RCC 7860 (cell line): ENCODE measurements at regions not wholly inside any gene's neighbourhood (a gene's known extent, or its start where the extent isn't known, plus 50 kb on each side); places are given as distances from the start of the nearest gene placed in this dataset.

Experiments used
- DNase-seq: peaks from one replicate; pipeline ENCODE4 v3.0.0-alpha.2; 2015; ENCODE audit warnings: low spot score
- FAIRE-seq: peaks from 2 replicates; lab custom pipeline; 2012; peaks lifted over from hg19 to GRCh38; lab: Jason Lieb, UNC

- no peak for DNase-seq
- FAIRE-seq = no peak
Observed at GRCh38 chr1:87760654-87761053, 432.0 kb downstream of the LMO4 start.

GRCh38 chr1:87763483-87763882 lies 434.8 kb downstream of the LMO4 start:
- DNase-seq (no peak), FAIRE-seq (no peak)

GRCh38 chr1:87765057-87765680 lies 436.5 kb downstream of the LMO4 start:
- DNase-seq = no peak
- no peak for FAIRE-seq

- FAIRE-seq (no peak), DNase-seq (no peak)
Observed at GRCh38 chr1:87765681-87766070, 437.0 kb downstream of the LMO4 start.

GRCh38 chr1:87766737-87767136 lies 438.1 kb downstream of the LMO4 start:
- DNase-seq (no peak), FAIRE-seq (no peak)

GRCh38 chr1:87778896-87779295 lies 450.2 kb downstream of the LMO4 start:
- FAIRE-seq (no peak), DNase-seq (no peak)

- DNase-seq (no peak), FAIRE-seq (no peak)
Observed at GRCh38 chr1:87781554-87781953, 452.9 kb downstream of the LMO4 start.

- FAIRE-seq = no peak
Observed at GRCh38 chr1:87783315-87783714, 454.6 kb downstream of the LMO4 start.

GRCh38 chr1:87785386-87785785 lies 456.7 kb downstream of the LMO4 start:
- no peak for DNase-seq
- FAIRE-seq = no peak

More at GRCh38 chr1:87783315-87783714, 454.6 kb downstream of the LMO4 start:
- DNase-seq = no peak

- FAIRE-seq = no peak
- DNase-seq = no peak
Observed at GRCh38 chr1:87786229-87786628, 457.5 kb downstream of the LMO4 start.

GRCh38 chr1:87786861-87787545 lies 458.3 kb downstream of the LMO4 start:
- DNase-seq (no peak), FAIRE-seq (no peak)

- DNase-seq = peak; percentile 18
- FAIRE-seq = no peak
Observed at GRCh38 chr1:87787551-87787950, 458.9 kb downstream of the LMO4 start.

GRCh38 chr1:87790756-87791155 lies 462.1 kb downstream of the LMO4 start:
- DNase-seq (no peak), FAIRE-seq (no peak)

GRCh38 chr1:87791931-87792740 lies 463.5 kb downstream of the LMO4 start:
- DNase-seq (no peak), FAIRE-seq (no peak)

GRCh38 chr1:87794788-87795614 lies 466.3 kb downstream of the LMO4 start:
- peak; percentile 98 for FAIRE-seq
- DNase-seq = peak; percentile 94

GRCh38 chr1:87795615-87796337 lies 467.1 kb downstream of the LMO4 start:
- no peak for FAIRE-seq
- peak; percentile 89 for DNase-seq

- DNase-seq = no peak
- FAIRE-seq = no peak
Observed at GRCh38 chr1:87796471-87796901, 467.8 kb downstream of the LMO4 start.

- DNase-seq = no peak
- no peak for FAIRE-seq
Observed at GRCh38 chr1:87799451-87799850, 470.8 kb downstream of the LMO4 start.

GRCh38 chr1:87800006-87800405 lies 471.3 kb downstream of the LMO4 start:
- FAIRE-seq (no peak), DNase-seq (no peak)

- no peak for FAIRE-seq
Observed at GRCh38 chr1:87803375-87803774, 474.7 kb downstream of the LMO4 start.

More at GRCh38 chr1:87803375-87803774, 474.7 kb downstream of the LMO4 start:
- DNase-seq = no peak
